Panc1 (cell line): ENCODE measurements at regions not wholly inside any gene's neighbourhood (a gene's known extent, or its start where the extent isn't known, plus 50 kb on each side); places are given as distances from the start of the nearest gene placed in this dataset.

ENCODE experiments used
- ATAC-seq: fragments of 200-7000 bp; cut with Tn5 transposase; 2 replicates; pipeline ENCODE4 v1.9.1; 2020; ENCODE audit warnings: mild to moderate bottlenecking, moderate library complexity
- BruUV-seq: library from RNA; stranded (reverse); fragments of 400-500 nt; replicated peaks from 2 replicates; lab custom pipeline; 2021; lab: Mats Ljungman, UMichigan
- CTCF ChIA-PET: fragments of 300-600 bp; sonication (Branson Sonifier 250); formaldehyde crosslinking; loops from one replicate; lab custom pipeline; 2022; ENCODE audit warnings: antibody characterized with exemption; lab: Charles Lee
- POLR2A ChIA-PET: fragments of 300-600 bp; sonication (Branson Sonifier 250); formaldehyde crosslinking; loops from one replicate; lab custom pipeline; 2022; ENCODE audit warnings: antibody characterized with exemption; lab: Charles Lee
- DNase-seq: peaks from one replicate; pipeline ENCODE4 v3.0.0-alpha.2; 2010; ENCODE audit warnings: low read depth, low spot score
- H3K27ac ChIP-seq: 2 replicates; pipeline ENCODE4 v1.5.1; 2011; ENCODE audit warnings: mild to moderate bottlenecking, low read length, inconsistent platforms
- H3K27me3 ChIP-seq: fragments of 200-500 bp; sonication (Bioruptor generic); 2 replicates; pipeline ENCODE4 v1.6.0; 2014; ENCODE audit warnings: low read length, inconsistent platforms; ENCODE audit not compliant: control insufficient read depth, insufficient read depth
- H3K36me3 ChIP-seq: fragments of 200-500 bp; sonication (Bioruptor generic); 2 replicates; pipeline ENCODE4 v1.5.1; 2014; ENCODE audit warnings: inconsistent platforms, mild to moderate bottlenecking, low read length, moderate library complexity; ENCODE audit not compliant: control insufficient read depth, insufficient read depth
- H3K4me1 ChIP-seq: 2 replicates; pipeline ENCODE4 v1.5.1; 2011; ENCODE audit warnings: inconsistent platforms, mild to moderate bottlenecking, low read length, moderate library complexity; ENCODE audit not compliant: control insufficient read depth, insufficient read depth
- H3K4me3 ChIP-seq, 2 experiments: 2 replicates each; pipeline ENCODE4 v1.5.1; 2011 to 2012; ENCODE audit warnings: low read depth in 2 of 2, low read length in 2 of 2, mild to moderate bottlenecking in 2 of 2, inconsistent platforms in 1 of 2, moderate library complexity in 1 of 2
- H3K9me3 ChIP-seq: fragments of 200-500 bp; sonication (Bioruptor generic); 2 replicates; pipeline ENCODE4 v1.5.1; 2014; ENCODE audit warnings: low read depth, mild to moderate bottlenecking, inconsistent platforms, low read length, moderate library complexity; ENCODE audit not compliant: control insufficient read depth, insufficient read depth
- POLR2AphosphoS5 ChIP-seq: IDR thresholded peaks from 2 replicates; pipeline ENCODE4 v1.6.1; 2012; ENCODE audit warnings: mild to moderate bottlenecking, low read depth, low read length, moderate library complexity
- SIN3A ChIP-seq: IDR thresholded peaks from 2 replicates; pipeline ENCODE4 v1.6.1; 2012; ENCODE audit warnings: low read depth, mild to moderate bottlenecking, low read length, moderate library complexity, borderline replicate concordance; ENCODE audit not compliant: insufficient read depth
- TCF7L2 ChIP-seq: IDR thresholded peaks from 2 replicates; pipeline ENCODE4 v1.6.1; 2011; ENCODE audit warnings: mild to moderate bottlenecking, low read depth, low read length, inconsistent platforms
- in situ Hi-C: cut with HindIII; loops from 2 replicates; pipeline ENCODE4 v1.10.0; 2016; ENCODE audit warnings: low sequenced_read_pairs, low pct_unique_long_range_greater_than_20kb
- intact Hi-C: fragments of 100-400 bp; cut with micrococcal nuclease; formaldehyde crosslinking; loops from one replicate; pipeline ENCODE4 v1.10.0; 2022; ENCODE audit not compliant: unreplicated experiment
- TF ChIP-seq, protein P1 (sequence below), 2 experiments: IDR thresholded peaks; 2 replicates each; pipeline ENCODE4 v1.6.1; 2011 to 2012; ENCODE audit warnings: low read depth in 2 of 2, control low read depth in 1 of 2, low read length in 1 of 2, mild to moderate bottlenecking in 1 of 2, moderate library complexity in 1 of 2; ENCODE audit not compliant: insufficient read depth in 1 of 2
- TF ChIP-seq, protein P2 (sequence below): fragments of 450-650 bp; IDR thresholded peaks from 2 replicates; pipeline ENCODE4 v1.5.1; 2017; ENCODE audit warnings: mild to moderate bottlenecking

GRCh38 chr6:91865889-91866288 is 1279.0 kb upstream of the MAP3K7 start:
- no peak overlapping the region for H3K4me3 ChIP-seq
- H3K27ac ChIP-seq: no peak overlapping the region
- H3K4me1 ChIP-seq: no peaks in the 10 kb centered on the region
- H3K9me3 ChIP-seq: no peaks in the 10 kb centered on the region
- no peak for ATAC-seq
- no peak for DNase-seq
- BruUV-seq: no TSS peak
- no peaks in the 10 kb centered on the region for H3K36me3 ChIP-seq
- no peaks in the 10 kb centered on the region for H3K27me3 ChIP-seq
- CTCF ChIA-PET: no interaction called here
- POLR2A ChIA-PET: interaction anchor here (0.6 kb wide), 1 partner anchor 913 kb away, joined by 11 read pairs; no protein-coding TSS in a partner anchor
- in situ Hi-C loops (no loop called here), intact Hi-C loops (no loop called here)
- TF ChIP-seq TCF7L2: no peak
- TF ChIP-seq, protein P1, sequence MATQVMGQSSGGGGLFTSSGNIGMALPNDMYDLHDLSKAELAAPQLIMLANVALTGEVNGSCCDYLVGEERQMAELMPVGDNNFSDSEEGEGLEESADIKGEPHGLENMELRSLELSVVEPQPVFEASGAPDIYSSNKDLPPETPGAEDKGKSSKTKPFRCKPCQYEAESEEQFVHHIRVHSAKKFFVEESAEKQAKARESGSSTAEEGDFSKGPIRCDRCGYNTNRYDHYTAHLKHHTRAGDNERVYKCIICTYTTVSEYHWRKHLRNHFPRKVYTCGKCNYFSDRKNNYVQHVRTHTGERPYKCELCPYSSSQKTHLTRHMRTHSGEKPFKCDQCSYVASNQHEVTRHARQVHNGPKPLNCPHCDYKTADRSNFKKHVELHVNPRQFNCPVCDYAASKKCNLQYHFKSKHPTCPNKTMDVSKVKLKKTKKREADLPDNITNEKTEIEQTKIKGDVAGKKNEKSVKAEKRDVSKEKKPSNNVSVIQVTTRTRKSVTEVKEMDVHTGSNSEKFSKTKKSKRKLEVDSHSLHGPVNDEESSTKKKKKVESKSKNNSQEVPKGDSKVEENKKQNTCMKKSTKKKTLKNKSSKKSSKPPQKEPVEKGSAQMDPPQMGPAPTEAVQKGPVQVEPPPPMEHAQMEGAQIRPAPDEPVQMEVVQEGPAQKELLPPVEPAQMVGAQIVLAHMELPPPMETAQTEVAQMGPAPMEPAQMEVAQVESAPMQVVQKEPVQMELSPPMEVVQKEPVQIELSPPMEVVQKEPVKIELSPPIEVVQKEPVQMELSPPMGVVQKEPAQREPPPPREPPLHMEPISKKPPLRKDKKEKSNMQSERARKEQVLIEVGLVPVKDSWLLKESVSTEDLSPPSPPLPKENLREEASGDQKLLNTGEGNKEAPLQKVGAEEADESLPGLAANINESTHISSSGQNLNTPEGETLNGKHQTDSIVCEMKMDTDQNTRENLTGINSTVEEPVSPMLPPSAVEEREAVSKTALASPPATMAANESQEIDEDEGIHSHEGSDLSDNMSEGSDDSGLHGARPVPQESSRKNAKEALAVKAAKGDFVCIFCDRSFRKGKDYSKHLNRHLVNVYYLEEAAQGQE (IDR thresholded peaks at IDR 0.05; ENCODE audit: insufficient read depth in 1 of 2, low read depth in 2 of 2, low read length in 1 of 2): no peak
- no peak for TF ChIP-seq POLR2AphosphoS5
- TF ChIP-seq, protein P2, sequence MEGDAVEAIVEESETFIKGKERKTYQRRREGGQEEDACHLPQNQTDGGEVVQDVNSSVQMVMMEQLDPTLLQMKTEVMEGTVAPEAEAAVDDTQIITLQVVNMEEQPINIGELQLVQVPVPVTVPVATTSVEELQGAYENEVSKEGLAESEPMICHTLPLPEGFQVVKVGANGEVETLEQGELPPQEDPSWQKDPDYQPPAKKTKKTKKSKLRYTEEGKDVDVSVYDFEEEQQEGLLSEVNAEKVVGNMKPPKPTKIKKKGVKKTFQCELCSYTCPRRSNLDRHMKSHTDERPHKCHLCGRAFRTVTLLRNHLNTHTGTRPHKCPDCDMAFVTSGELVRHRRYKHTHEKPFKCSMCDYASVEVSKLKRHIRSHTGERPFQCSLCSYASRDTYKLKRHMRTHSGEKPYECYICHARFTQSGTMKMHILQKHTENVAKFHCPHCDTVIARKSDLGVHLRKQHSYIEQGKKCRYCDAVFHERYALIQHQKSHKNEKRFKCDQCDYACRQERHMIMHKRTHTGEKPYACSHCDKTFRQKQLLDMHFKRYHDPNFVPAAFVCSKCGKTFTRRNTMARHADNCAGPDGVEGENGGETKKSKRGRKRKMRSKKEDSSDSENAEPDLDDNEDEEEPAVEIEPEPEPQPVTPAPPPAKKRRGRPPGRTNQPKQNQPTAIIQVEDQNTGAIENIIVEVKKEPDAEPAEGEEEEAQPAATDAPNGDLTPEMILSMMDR: no peak
- TF ChIP-seq SIN3A: no peak

DNA sequence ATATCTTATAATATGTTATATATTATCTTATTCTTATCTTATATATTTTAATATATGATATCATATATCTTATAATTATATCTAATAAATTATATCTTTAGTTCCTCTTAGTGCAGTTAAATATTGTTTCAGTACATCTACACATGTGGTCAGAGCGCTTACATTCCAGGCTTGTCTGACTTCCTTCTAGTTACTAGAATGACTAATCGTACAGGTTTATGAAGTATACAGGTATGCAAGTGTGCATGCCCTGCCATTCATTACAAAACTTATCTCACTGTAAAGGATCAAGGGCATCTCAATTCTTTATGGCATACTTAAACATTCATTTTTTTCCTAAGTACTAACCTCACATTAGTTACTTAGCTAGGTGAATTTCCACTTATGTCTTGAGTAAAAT is 1278.0 kb upstream of the MAP3K7 start:
- ATAC-seq: no peak
- TF ChIP-seq SIN3A (no peak), POLR2AphosphoS5 (no peak), TCF7L2 (no peak)
- TF ChIP-seq, protein P1 (IDR thresholded peaks at IDR 0.05; ENCODE audit: insufficient read depth in 1 of 2, low read depth in 2 of 2, low read length in 1 of 2): no peak
- TF ChIP-seq, protein P2: no peak
- no peaks in the 10 kb centered on the region for H3K36me3 ChIP-seq
- intact Hi-C loops (no loop called here), in situ Hi-C loops (no loop called here)
- H3K27ac ChIP-seq: no peak overlapping the region
- POLR2A ChIA-PET: no interaction called here
- H3K4me1 ChIP-seq: no peaks in the 10 kb centered on the region
- H3K4me3 ChIP-seq: no peak overlapping the region
- BruUV-seq: no TSS peak
- no peaks in the 10 kb centered on the region for H3K9me3 ChIP-seq
- DNase-seq: no peak
- no peaks in the 10 kb centered on the region for H3K27me3 ChIP-seq
- CTCF ChIA-PET: no interaction called here
